Liver (tissue), 8 donors: ENCODE measurements at regions not wholly inside any gene's neighbourhood (a gene's known extent, or its start where the extent isn't known, plus 50 kb on each side); places are given as distances from the start of the nearest gene placed in this dataset.

Experiments used
- DNase-seq: peaks from one replicate; pipeline ENCODE4 v3.0.0-alpha.2; 2017; ENCODE audit warnings: low spot score
- H3K27ac ChIP-seq, 2 donors: one replicate each; pipeline ENCODE4 v1.7.0; 2013; ENCODE audit warnings: inconsistent platforms in 2 of 2, low read length in 2 of 2, control low read depth in 1 of 2, low read depth in 1 of 2, mild to moderate bottlenecking in 1 of 2
- H3K27me3 ChIP-seq, 4 donors: one replicate each; pipeline versions ENCODE4 v1.6.1 to v1.7.0; 2013; ENCODE audit warnings: low read length in 3 of 4, inconsistent platforms in 1 of 4, mild to moderate bottlenecking in 1 of 4, moderate library complexity in 1 of 4; ENCODE audit not compliant: control insufficient read depth in 4 of 4, insufficient read depth in 4 of 4
- H3K36me3 ChIP-seq, 4 donors: one replicate each; pipeline versions ENCODE4 v1.6.1 to v1.7.0; 2013; ENCODE audit warnings: low read length in 3 of 4, mild to moderate bottlenecking in 3 of 4, low read depth in 1 of 4, moderate library complexity in 1 of 4; ENCODE audit not compliant: control insufficient read depth in 4 of 4, insufficient read depth in 3 of 4
- H3K4me1 ChIP-seq, 4 donors: one replicate each; pipeline versions ENCODE4 v1.6.1 to v1.7.0; 2013; ENCODE audit warnings: low read length in 3 of 4, mild to moderate bottlenecking in 3 of 4, moderate library complexity in 1 of 4; ENCODE audit not compliant: control insufficient read depth in 4 of 4, insufficient read depth in 4 of 4
- H3K4me3 ChIP-seq, 3 donors: one replicate each; pipeline versions ENCODE4 v1.6.1 to v1.7.0; 2013; ENCODE audit warnings: low read length in 3 of 3, control low read depth in 1 of 3, low read depth in 1 of 3, mild to moderate bottlenecking in 1 of 3
- H3K9ac ChIP-seq, 2 donors: one replicate each; pipeline ENCODE4 v1.7.0; 2013; ENCODE audit warnings: low read length in 2 of 2, mild to moderate bottlenecking in 2 of 2, moderate library complexity in 2 of 2, control low read depth in 1 of 2, low read depth in 1 of 2
- H3K9me3 ChIP-seq, 4 donors: one replicate each; pipeline versions ENCODE4 v1.6.1 to v1.7.0; 2013; ENCODE audit warnings: low read length in 3 of 4; ENCODE audit not compliant: control insufficient read depth in 4 of 4
- CTCF ChIP-seq: fragments of 150-350 bp; IDR thresholded peaks from 2 replicates; pipeline ENCODE4 v1.5.1; 2017; ENCODE audit warnings: improper control_type of control experiment, low read depth, low read length; ENCODE audit not compliant: missing input control
- EGR1 ChIP-seq, 2 donors: IDR thresholded peaks; 2 replicates each; pipeline ENCODE4 v1.6.1; 2016 to 2018; ENCODE audit warnings: antibody characterized with exemption in 2 of 2, low read depth in 2 of 2
- FOXA1 ChIP-seq: IDR thresholded peaks from 2 replicates; pipeline ENCODE4 v1.6.1; 2016; ENCODE audit warnings: antibody characterized with exemption
- FOXA2 ChIP-seq: IDR thresholded peaks from 2 replicates; pipeline ENCODE4 v1.6.1; 2016; ENCODE audit warnings: antibody characterized with exemption
- GABPA ChIP-seq, 2 donors: IDR thresholded peaks in 1 of 2; conservative IDR thresholded peaks in 1 of 2; 2 replicates each; pipeline ENCODE4 v1.6.1; 2016; ENCODE audit warnings: antibody characterized with exemption in 2 of 2, mild to moderate bottlenecking in 1 of 2, moderate library complexity in 1 of 2
- HNF4A ChIP-seq, 2 donors: conservative IDR thresholded peaks; 2 replicates each; pipeline ENCODE4 v1.6.1; 2016; ENCODE audit warnings: antibody characterized with exemption in 2 of 2, mild to moderate bottlenecking in 2 of 2
- HNF4G ChIP-seq: IDR thresholded peaks from 2 replicates; pipeline ENCODE4 v1.6.1; 2016; ENCODE audit warnings: antibody characterized with exemption
- JUND ChIP-seq, 2 donors: IDR thresholded peaks; 2 replicates each; pipeline ENCODE4 v1.6.1; 2016; ENCODE audit warnings: antibody characterized with exemption in 2 of 2
- MAX ChIP-seq: IDR thresholded peaks from 2 replicates; pipeline ENCODE4 v1.6.1; 2016; ENCODE audit warnings: antibody characterized with exemption
- NR2F2 ChIP-seq: IDR thresholded peaks from 2 replicates; pipeline ENCODE4 v1.6.1; 2016; ENCODE audit warnings: antibody characterized with exemption
- RAD21 ChIP-seq, 2 donors: IDR thresholded peaks; 2 replicates each; pipeline ENCODE4 v1.6.1; 2016; ENCODE audit warnings: antibody characterized with exemption in 2 of 2, mild to moderate bottlenecking in 2 of 2
- REST ChIP-seq: IDR thresholded peaks from 2 replicates; pipeline ENCODE4 v1.6.1; 2016; ENCODE audit warnings: antibody characterized with exemption, mild to moderate bottlenecking
- RXRA ChIP-seq, 2 donors: IDR thresholded peaks; 2 replicates each; pipeline ENCODE4 v1.6.1; 2017 to 2018; ENCODE audit warnings: antibody characterized with exemption in 2 of 2, mild to moderate bottlenecking in 1 of 2
- SP1 ChIP-seq: IDR thresholded peaks from 2 replicates; pipeline ENCODE4 v1.6.1; 2018; ENCODE audit warnings: antibody characterized with exemption, mild to moderate bottlenecking
- TAF1 ChIP-seq: conservative IDR thresholded peaks from 2 replicates; pipeline ENCODE4 v1.6.1; 2016; ENCODE audit warnings: antibody characterized with exemption, mild to moderate bottlenecking
- YY1 ChIP-seq: IDR thresholded peaks from 2 replicates; pipeline ENCODE4 v1.6.1; 2016; ENCODE audit warnings: antibody characterized with exemption, mild to moderate bottlenecking
- ZBTB33 ChIP-seq: IDR thresholded peaks from 2 replicates; pipeline ENCODE4 v1.6.1; 2016; ENCODE audit warnings: antibody characterized with exemption
- WGBS: extraction: QIAGEN DNeasy Blood & Tissue Kit; methylation state at CpG from one replicate; pipeline ENCODE4 v1.1.7; 2013; 5-methylcytosine and 5-hydroxymethylcytosine counted together
- TF ChIP-seq, protein P1 (sequence below): IDR thresholded peaks from 2 replicates; pipeline ENCODE4 v1.6.1; 2016; ENCODE audit warnings: antibody characterized with exemption
- donor health status: healthy.
- donor health status: healthy.
- donor health status: healthy.
- donor health status: healthy.
- donor health status: healthy.

- H3K27ac ChIP-seq: no peak overlapping the region
- no peaks in the 10 kb centered on the region for H3K36me3 ChIP-seq
- DNase-seq: no peak
- TF ChIP-seq REST (no peak), YY1 (no peak), GABPA (IDR thresholded peaks at IDR 0.05 in 1 of 2, conservative IDR thresholded peaks at IDR 0.05 in 1 of 2) (no peak), SP1 (no peak), NR2F2 (no peak), RAD21 (IDR thresholded peaks at IDR 0.05) (no peak), ZBTB33 (no peak), HNF4A (conservative IDR thresholded peaks at IDR 0.05) (no peak), JUND (IDR thresholded peaks at IDR 0.05) (no peak), FOXA1 (no peak), RXRA (IDR thresholded peaks at IDR 0.05) (no peak), CTCF (no peak), EGR1 (IDR thresholded peaks at IDR 0.05; ENCODE audit: low read depth in 2 of 2) (no peak), TAF1 (no peak), MAX (no peak), FOXA2 (no peak), HNF4G (no peak)
- TF ChIP-seq, protein P1, sequence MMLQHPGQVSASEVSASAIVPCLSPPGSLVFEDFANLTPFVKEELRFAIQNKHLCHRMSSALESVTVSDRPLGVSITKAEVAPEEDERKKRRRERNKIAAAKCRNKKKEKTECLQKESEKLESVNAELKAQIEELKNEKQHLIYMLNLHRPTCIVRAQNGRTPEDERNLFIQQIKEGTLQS: no peak
- no peaks in the 10 kb centered on the region for H3K27me3 ChIP-seq
- 73% methylated on average over 3 of the region's 3 CpGs for WGBS
- no peaks in the 10 kb centered on the region for H3K9me3 ChIP-seq
- H3K9ac ChIP-seq: no peak overlapping the region
- H3K4me1 ChIP-seq: no peaks in the 10 kb centered on the region
- H3K4me3 ChIP-seq: no peak overlapping the region
Observed at GRCh38 chr3:154898443-154898842, 181.7 kb upstream of the MME start.

- H3K36me3 ChIP-seq: no peaks in the 10 kb centered on the region
- no peak overlapping the region for H3K27ac ChIP-seq
- H3K9ac ChIP-seq: no peak overlapping the region
- DNase-seq: no peak
- no peaks in the 10 kb centered on the region for H3K9me3 ChIP-seq
- 77% methylated on average over 6 of the region's 6 CpGs for WGBS
- TF ChIP-seq, protein P1: no peak
- TF ChIP-seq TAF1 (no peak), ZBTB33 (no peak), NR2F2 (no peak), REST (no peak), YY1 (no peak), FOXA2 (no peak), HNF4G (no peak), MAX (no peak), RAD21 (IDR thresholded peaks at IDR 0.05) (no peak), SP1 (no peak), JUND (IDR thresholded peaks at IDR 0.05) (no peak), RXRA (IDR thresholded peaks at IDR 0.05) (no peak)
- no peaks in the 10 kb centered on the region for H3K27me3 ChIP-seq
- no peak overlapping the region for H3K4me3 ChIP-seq
- H3K4me1 ChIP-seq: no peaks in the 10 kb centered on the region
Observed at GRCh38 chr3:154893813-154894212, 186.3 kb upstream of the MME start.
